Progenitor cell of endocrine pancreas (in vitro differentiated cells): ENCODE measurements at regions not wholly inside any gene's neighbourhood (a gene's known extent, or its start where the extent isn't known, plus 50 kb on each side); places are given as distances from the start of the nearest gene placed in this dataset.

Experiments used
- DNase-seq: peaks from one replicate; pipeline ENCODE4 v3.0.0; 2021; ENCODE audit warnings: low spot score; ENCODE audit not compliant: unreplicated experiment
- H3K27ac Mint-ChIP-seq: 2 replicates; pipeline ENCODE4 v1.8.0; 2021; ENCODE audit warnings: mild to moderate bottlenecking, moderate library complexity, mixed read lengths
- H3K27me3 Mint-ChIP-seq: 2 replicates; pipeline ENCODE4 v1.8.0; 2021; ENCODE audit warnings: mixed read lengths
- H3K36me3 Mint-ChIP-seq: 2 replicates; pipeline ENCODE4 v1.8.0; 2022; ENCODE audit warnings: mixed read lengths; ENCODE audit not compliant: insufficient read depth
- H3K4me1 Mint-ChIP-seq: 2 replicates; pipeline ENCODE4 v1.8.0; 2021; ENCODE audit warnings: low read depth, mixed read lengths
- H3K4me3 Mint-ChIP-seq: 2 replicates; pipeline ENCODE4 v1.8.0; 2021; ENCODE audit warnings: low read depth, mild to moderate bottlenecking, moderate library complexity, mixed read lengths
- H3K9me3 Mint-ChIP-seq: 2 replicates; pipeline ENCODE4 v1.8.0; 2021; ENCODE audit warnings: low read depth, mixed read lengths
- CTCF ChIP-seq: fragments of 200-600 bp; sonication (generic); IDR thresholded peaks from one replicate; pipeline ENCODE4 v1.5.0; 2021; ENCODE audit warnings: antibody characterized with exemption, mild to moderate bottlenecking; ENCODE audit not compliant: unreplicated experiment

- Mint-ChIP-seq H3K4me3 (no peak overlapping the region), H3K36me3 (no peaks in the 10 kb centered on the region), H3K9me3 (peaks cover 3% of the 10 kb centered on the region), H3K4me1 (peaks cover 8% of the 10 kb centered on the region), H3K27ac (peak overlapping the region; percentile 39), H3K27me3 (no peaks in the 10 kb centered on the region)
- TF ChIP-seq CTCF: no peak
- DNase-seq: no peak
These were observed 262.1 kb downstream of the IGSF11 start for GRCh38 chr3:118772547-118773011.

GRCh38 chr3:118775021-118775420 is 259.6 kb downstream of the IGSF11 start:
- peaks cover 3% of the 10 kb centered on the region for H3K9me3 Mint-ChIP-seq
- H3K27me3 Mint-ChIP-seq: no peaks in the 10 kb centered on the region
- TF ChIP-seq CTCF: no peak
- no peaks in the 10 kb centered on the region for H3K36me3 Mint-ChIP-seq
- H3K27ac Mint-ChIP-seq: no peak overlapping the region
- H3K4me3 Mint-ChIP-seq: no peak overlapping the region
- peaks cover 6% of the 10 kb centered on the region for H3K4me1 Mint-ChIP-seq
- DNase-seq: no peak

- peaks cover 8% of the 10 kb centered on the region for H3K4me1 Mint-ChIP-seq
- peaks cover 3% of the 10 kb centered on the region for H3K9me3 Mint-ChIP-seq
- no peak overlapping the region for H3K4me3 Mint-ChIP-seq
- H3K27me3 Mint-ChIP-seq: peaks cover 3% of the 10 kb centered on the region
- no peak for TF ChIP-seq CTCF
- no peak overlapping the region for H3K27ac Mint-ChIP-seq
- no peak for DNase-seq
- no peaks in the 10 kb centered on the region for H3K36me3 Mint-ChIP-seq
These were observed 256.4 kb downstream of the IGSF11 start for GRCh38 chr3:118778201-118778600.

- Mint-ChIP-seq H3K27me3 (peaks cover 3% of the 10 kb centered on the region), H3K4me3 (no peak overlapping the region), H3K27ac (no peak overlapping the region), H3K4me1 (peaks cover 8% of the 10 kb centered on the region), H3K9me3 (no peaks in the 10 kb centered on the region), H3K36me3 (no peaks in the 10 kb centered on the region)
- no peak for TF ChIP-seq CTCF
- DNase-seq: no peak
These were observed 253.4 kb downstream of the IGSF11 start for GRCh38 chr3:118781232-118781631.

- Mint-ChIP-seq H3K9me3 (no peaks in the 10 kb centered on the region), H3K27ac (no peak overlapping the region), H3K27me3 (peaks cover 3% of the 10 kb centered on the region), H3K4me1 (peaks cover 8% of the 10 kb centered on the region), H3K4me3 (no peak overlapping the region), H3K36me3 (no peaks in the 10 kb centered on the region)
- no peak for TF ChIP-seq CTCF
- DNase-seq: no peak
These were observed 252.8 kb downstream of the IGSF11 start for GRCh38 chr3:118781839-118782238.
